GM21526 (cell line): ENCODE measurements at regions not wholly inside any gene's neighbourhood (a gene's known extent, or its start where the extent isn't known, plus 50 kb on each side); places are given as distances from the start of the nearest gene placed in this dataset.

Experiments
- ATAC-seq: cut with Tn5 transposase; IDR thresholded peaks from one replicate; pipeline ENCODE4 v1.9.1; 2021; ENCODE audit warnings: moderate library complexity; ENCODE audit not compliant: unreplicated experiment, low FRiP score

- no peak for ATAC-seq
Observed at GRCh38 chr6:15960740-15961634, 167.9 kb upstream of the MYLIP start.

- no peak for ATAC-seq
Observed at GRCh38 chr6:15957655-15958169, 171.2 kb upstream of the MYLIP start.

GRCh38 chr6:15956205-15957106 is 172.4 kb upstream of the MYLIP start:
- no peak for ATAC-seq

- no peak for ATAC-seq
Observed at GRCh38 chr6:15955484-15955883, 173.4 kb upstream of the MYLIP start.

- no peak for ATAC-seq
Observed at GRCh38 chr6:15953152-15953880, 175.6 kb upstream of the MYLIP start.

- ATAC-seq: no peak
Observed at GRCh38 chr6:15952231-15953151, 176.4 kb upstream of the MYLIP start.

GRCh38 chr6:15950962-15951569 is 177.8 kb upstream of the MYLIP start:
- ATAC-seq: no peak

- no peak for ATAC-seq
Observed at GRCh38 chr6:15949982-15950381, 178.9 kb upstream of the MYLIP start.

- no peak for ATAC-seq
Observed at GRCh38 chr6:15948930-15949900, 179.7 kb upstream of the MYLIP start.

GRCh38 chr6:15947923-15948322 is 181.0 kb upstream of the MYLIP start:
- no peak for ATAC-seq

GRCh38 chr6:15947436-15947835 is 181.4 kb upstream of the MYLIP start:
- no peak for ATAC-seq

- ATAC-seq: no peak
Observed at GRCh38 chr6:15946701-15947385, 182.0 kb upstream of the MYLIP start.

- ATAC-seq: no peak
Observed at GRCh38 chr6:15945593-15946159, 183.2 kb upstream of the MYLIP start.

- no peak for ATAC-seq
Observed at GRCh38 chr6:15943423-15943822, 185.5 kb upstream of the MYLIP start.

GRCh38 chr6:15941168-15941567 is 187.7 kb upstream of the MYLIP start:
- no peak for ATAC-seq

- no peak for ATAC-seq
Observed at GRCh38 chr6:15938107-15938506, 190.8 kb upstream of the MYLIP start.

GRCh38 chr6:15937602-15938001 is 191.3 kb upstream of the MYLIP start:
- no peak for ATAC-seq
